OCI-LY1 (cell line): ENCODE measurements at regions not wholly inside any gene's neighbourhood (a gene's known extent, or its start where the extent isn't known, plus 50 kb on each side); places are given as distances from the start of the nearest gene placed in this dataset.
A peak's percentile ranks its signal among the peaks of the same experiment; 100 is the strongest.

Source experiments
- H2AFZ ChIP-seq: fragments of 200-600 bp; sonication (generic), shearing (Covaris generic); 2 replicates; pipeline ENCODE4 v1.6.0; 2014; ENCODE audit warnings: antibody characterized with exemption, mild to moderate bottlenecking, low read length
- H3F3A ChIP-seq: fragments of 200-600 bp; sonication (generic), shearing (Covaris generic); 2 replicates; pipeline ENCODE4 v1.6.0; 2014; ENCODE audit warnings: mild to moderate bottlenecking, antibody characterized with exemption, low read length, moderate library complexity; ENCODE audit not compliant: insufficient read depth
- H3K27ac ChIP-seq: fragments of 200-600 bp; sonication (generic); 2 replicates; pipeline ENCODE4 v1.5.1; 2014; ENCODE audit warnings: low read length, mixed run types, mild to moderate bottlenecking, low read depth; ENCODE audit not compliant: poor library complexity, severe bottlenecking
- H3K27me3 ChIP-seq: fragments of 200-600 bp; sonication (generic); 2 replicates; pipeline ENCODE4 v1.6.0; 2014; ENCODE audit warnings: antibody characterized with exemption, mild to moderate bottlenecking, low read length, moderate library complexity; ENCODE audit not compliant: insufficient read depth
- H3K36me3 ChIP-seq: fragments of 200-600 bp; sonication (generic); 2 replicates; pipeline ENCODE4 v1.6.1; 2014; ENCODE audit warnings: mild to moderate bottlenecking, antibody characterized with exemption, low read length, moderate library complexity, mixed read lengths; ENCODE audit not compliant: insufficient read depth
- H3K4me1 ChIP-seq: fragments of 200-600 bp; sonication (generic); 2 replicates; pipeline ENCODE4 v1.5.1; 2014; ENCODE audit warnings: mild to moderate bottlenecking, low read length, moderate library complexity; ENCODE audit not compliant: insufficient read depth, severe bottlenecking
- H3K4me2 ChIP-seq: fragments of 200-600 bp; sonication (generic), shearing (Covaris generic); 2 replicates; pipeline ENCODE4 v1.6.1; 2014; ENCODE audit warnings: low read length
- H3K4me3 ChIP-seq: fragments of 200-600 bp; sonication (generic); 2 replicates; pipeline ENCODE4 v1.5.1; 2014; ENCODE audit warnings: low read length, low read depth, mild to moderate bottlenecking, mixed read lengths; ENCODE audit not compliant: poor library complexity, severe bottlenecking
- H3K79me2 ChIP-seq: fragments of 200-600 bp; shearing (Covaris generic); 2 replicates; pipeline ENCODE4 v1.6.1; 2016; ENCODE audit warnings: mixed run types, low read length, mixed read lengths; ENCODE audit not compliant: insufficient read depth
- H3K9ac ChIP-seq: fragments of 200-600 bp; sonication (generic), shearing (Covaris generic); 2 replicates; pipeline ENCODE4 v1.6.1; 2014; ENCODE audit warnings: mild to moderate bottlenecking, low read length, mixed read lengths
- H3K9me2 ChIP-seq: fragments of 200-600 bp; sonication (generic), shearing (Covaris generic); 2 replicates; pipeline ENCODE4 v1.6.1; 2014; ENCODE audit warnings: low read depth, mild to moderate bottlenecking, low read length, mixed read lengths
- H3K9me3 ChIP-seq: fragments of 200-600 bp; shearing (Covaris generic); 2 replicates; pipeline ENCODE4 v1.6.1; 2014; ENCODE audit warnings: low read length, mixed read lengths
- H4K20me1 ChIP-seq: fragments of 200-600 bp; sonication (generic), shearing (Covaris generic); 2 replicates; pipeline ENCODE4 v1.6.0; 2016; ENCODE audit warnings: mild to moderate bottlenecking, low read length; ENCODE audit not compliant: insufficient read depth
- EZH2 ChIP-seq: fragments of 200-600 bp; sonication (generic), shearing (Covaris generic); IDR thresholded peaks from 2 replicates; pipeline ENCODE4 v1.8.0; 2017; ENCODE audit warnings: borderline replicate concordance, mixed run types, mild to moderate bottlenecking, antibody characterized with exemption, low read length, moderate library complexity, mixed read lengths
- TF ChIP-seq, protein P1 (sequence below): fragments of 200-600 bp; sonication (generic), shearing (Covaris generic); IDR thresholded peaks from 2 replicates; pipeline ENCODE4 v1.5.1; 2017; ENCODE audit warnings: mild to moderate bottlenecking, antibody characterized with exemption, low read length, moderate library complexity, mixed read lengths

DNA sequence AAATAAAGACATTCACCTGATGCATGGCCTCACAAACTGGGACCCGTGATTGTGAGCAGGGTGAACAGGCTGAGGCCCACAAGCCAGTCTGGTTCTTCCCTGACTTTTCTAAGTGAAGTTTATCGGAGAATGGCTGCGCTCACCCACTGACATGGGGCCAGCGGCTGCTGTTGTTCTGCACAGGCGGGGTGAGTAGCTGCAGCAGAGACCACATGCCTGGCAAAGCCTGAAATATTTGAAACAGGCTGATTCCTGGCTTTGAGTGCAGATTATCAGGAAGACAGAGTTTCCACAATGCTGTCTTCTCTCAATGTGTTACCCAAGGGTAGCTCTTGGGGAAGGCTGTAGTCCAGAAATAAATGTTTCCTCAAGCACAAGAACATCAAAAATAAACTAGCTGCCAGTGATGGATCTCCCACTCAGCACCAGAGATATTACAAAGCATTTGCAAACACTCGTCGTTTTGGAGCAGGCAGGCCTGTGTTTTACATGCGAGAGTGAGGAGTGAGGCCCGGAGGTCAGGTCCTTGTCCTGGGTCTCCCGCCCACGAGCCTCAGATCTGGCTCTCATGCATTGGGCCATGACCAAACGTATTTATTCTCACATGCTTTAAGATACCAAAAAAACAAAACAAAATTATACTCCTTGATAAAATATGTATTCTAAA, 647.1 kb downstream of the GALR1 start:
- Histone ChIP-seq H3K27me3 (no peaks in the 10 kb centered on the region), H3K4me2 (no peak overlapping the region), H3K9me3 (no peaks in the 10 kb centered on the region), H3K9ac (no peak overlapping the region), H3K9me2 (no peaks in the 10 kb centered on the region), H2AFZ (no peak overlapping the region), H4K20me1 (no peaks in the 10 kb centered on the region), H3K4me3 (no peak overlapping the region), H3K79me2 (no peaks in the 10 kb centered on the region), H3K27ac (no peak overlapping the region), H3K4me1 (no peaks in the 10 kb centered on the region), H3F3A (no peaks in the 10 kb centered on the region), H3K36me3 (no peaks in the 10 kb centered on the region)
- TF ChIP-seq, protein P1, sequence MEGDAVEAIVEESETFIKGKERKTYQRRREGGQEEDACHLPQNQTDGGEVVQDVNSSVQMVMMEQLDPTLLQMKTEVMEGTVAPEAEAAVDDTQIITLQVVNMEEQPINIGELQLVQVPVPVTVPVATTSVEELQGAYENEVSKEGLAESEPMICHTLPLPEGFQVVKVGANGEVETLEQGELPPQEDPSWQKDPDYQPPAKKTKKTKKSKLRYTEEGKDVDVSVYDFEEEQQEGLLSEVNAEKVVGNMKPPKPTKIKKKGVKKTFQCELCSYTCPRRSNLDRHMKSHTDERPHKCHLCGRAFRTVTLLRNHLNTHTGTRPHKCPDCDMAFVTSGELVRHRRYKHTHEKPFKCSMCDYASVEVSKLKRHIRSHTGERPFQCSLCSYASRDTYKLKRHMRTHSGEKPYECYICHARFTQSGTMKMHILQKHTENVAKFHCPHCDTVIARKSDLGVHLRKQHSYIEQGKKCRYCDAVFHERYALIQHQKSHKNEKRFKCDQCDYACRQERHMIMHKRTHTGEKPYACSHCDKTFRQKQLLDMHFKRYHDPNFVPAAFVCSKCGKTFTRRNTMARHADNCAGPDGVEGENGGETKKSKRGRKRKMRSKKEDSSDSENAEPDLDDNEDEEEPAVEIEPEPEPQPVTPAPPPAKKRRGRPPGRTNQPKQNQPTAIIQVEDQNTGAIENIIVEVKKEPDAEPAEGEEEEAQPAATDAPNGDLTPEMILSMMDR: no peak
- TF ChIP-seq EZH2: no peak

DNA sequence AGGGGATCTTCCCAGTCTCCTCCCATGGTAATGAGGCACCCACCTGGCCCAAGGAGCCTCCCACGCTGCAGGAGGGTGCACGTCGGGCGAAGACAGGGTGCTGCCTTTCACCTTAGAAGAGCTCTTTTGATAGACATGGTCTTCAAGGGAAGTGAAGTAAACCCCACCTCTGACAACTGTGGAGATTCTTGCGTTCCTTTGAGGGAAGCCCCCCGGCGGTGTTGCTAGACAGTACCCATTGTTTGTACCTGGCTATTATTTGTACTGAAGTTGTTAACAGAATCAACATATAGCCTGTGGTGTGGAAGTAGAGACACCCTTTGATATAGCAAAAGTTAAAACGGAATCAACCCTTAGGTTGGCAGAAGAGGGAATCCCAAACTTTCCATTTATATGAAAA, 648.0 kb downstream of the GALR1 start:
- no peaks in the 10 kb centered on the region for H4K20me1 ChIP-seq
- no peaks in the 10 kb centered on the region for H3K9me2 ChIP-seq
- no peaks in the 10 kb centered on the region for H3K79me2 ChIP-seq
- no peaks in the 10 kb centered on the region for H3K27me3 ChIP-seq
- H3K9ac ChIP-seq: no peak overlapping the region
- H3K36me3 ChIP-seq: no peaks in the 10 kb centered on the region
- no peaks in the 10 kb centered on the region for H3K9me3 ChIP-seq
- H2AFZ ChIP-seq: no peak overlapping the region
- H3K4me3 ChIP-seq: no peak overlapping the region
- no peak overlapping the region for H3K27ac ChIP-seq
- H3F3A ChIP-seq: no peaks in the 10 kb centered on the region
- no peak overlapping the region for H3K4me2 ChIP-seq
- TF ChIP-seq EZH2: no peak
- TF ChIP-seq, protein P1: no peak
- no peaks in the 10 kb centered on the region for H3K4me1 ChIP-seq

DNA sequence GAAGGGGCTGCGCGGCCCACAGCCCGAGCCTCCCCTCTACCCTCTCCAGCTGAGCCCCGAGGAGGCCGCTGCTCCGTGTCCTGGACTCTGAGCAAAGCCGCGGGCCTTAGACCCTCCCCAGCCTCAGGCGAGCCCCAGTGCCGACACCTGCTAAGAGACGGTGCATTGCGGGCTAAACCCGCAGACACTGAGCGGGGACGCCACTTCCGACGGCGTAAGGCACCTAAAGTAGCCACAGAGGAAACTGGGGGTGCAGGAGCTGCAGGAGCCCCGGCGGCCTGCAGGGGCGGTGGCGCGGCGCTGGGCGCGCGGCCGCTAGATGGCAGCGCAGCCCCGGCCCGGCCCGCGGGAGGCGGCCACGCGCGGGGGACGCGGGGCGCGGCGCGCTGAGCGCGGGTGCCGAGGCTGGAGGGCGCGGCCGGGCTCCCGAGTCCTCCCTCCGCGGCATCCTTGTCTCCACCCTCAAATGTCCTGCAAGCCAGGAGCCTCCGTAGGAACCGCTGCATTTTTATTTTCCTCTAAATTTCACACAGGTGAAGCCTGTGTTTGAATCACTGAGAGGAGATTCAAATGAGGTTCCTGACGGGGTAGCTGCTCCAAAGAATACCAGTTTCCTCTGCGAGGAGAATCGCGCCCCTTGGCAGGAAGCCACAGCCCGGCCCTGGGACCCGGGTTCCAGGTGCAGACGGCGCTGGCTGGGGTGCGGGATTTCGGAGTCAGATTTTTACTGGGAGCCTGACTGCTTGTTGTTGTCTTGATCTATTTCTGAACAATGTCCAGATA, 650.5 kb downstream of the GALR1 start:
- H3K9me2 ChIP-seq: no peaks in the 10 kb centered on the region
- TF ChIP-seq, protein P1: peak; percentile 63
- no peak for TF ChIP-seq EZH2
- no peak overlapping the region for H2AFZ ChIP-seq
- no peak overlapping the region for H3K9ac ChIP-seq
- no peaks in the 10 kb centered on the region for H3K9me3 ChIP-seq
- H3K27ac ChIP-seq: no peak overlapping the region
- no peaks in the 10 kb centered on the region for H3F3A ChIP-seq
- peak overlapping the region; percentile 40; the same call in 1 of the 2 replicates for H3K4me2 ChIP-seq
- no peaks in the 10 kb centered on the region for H3K79me2 ChIP-seq
- no peaks in the 10 kb centered on the region for H3K4me1 ChIP-seq
- H3K4me3 ChIP-seq: no peak overlapping the region
- H3K36me3 ChIP-seq: no peaks in the 10 kb centered on the region
- no peaks in the 10 kb centered on the region for H3K27me3 ChIP-seq
- H4K20me1 ChIP-seq: no peaks in the 10 kb centered on the region
